ENCODE measurements at regions not wholly inside any gene's neighbourhood (a gene's known extent, or its start where the extent isn't known, plus 50 kb on each side); places are given as distances from the start of the nearest gene placed in this dataset.

DNA sequence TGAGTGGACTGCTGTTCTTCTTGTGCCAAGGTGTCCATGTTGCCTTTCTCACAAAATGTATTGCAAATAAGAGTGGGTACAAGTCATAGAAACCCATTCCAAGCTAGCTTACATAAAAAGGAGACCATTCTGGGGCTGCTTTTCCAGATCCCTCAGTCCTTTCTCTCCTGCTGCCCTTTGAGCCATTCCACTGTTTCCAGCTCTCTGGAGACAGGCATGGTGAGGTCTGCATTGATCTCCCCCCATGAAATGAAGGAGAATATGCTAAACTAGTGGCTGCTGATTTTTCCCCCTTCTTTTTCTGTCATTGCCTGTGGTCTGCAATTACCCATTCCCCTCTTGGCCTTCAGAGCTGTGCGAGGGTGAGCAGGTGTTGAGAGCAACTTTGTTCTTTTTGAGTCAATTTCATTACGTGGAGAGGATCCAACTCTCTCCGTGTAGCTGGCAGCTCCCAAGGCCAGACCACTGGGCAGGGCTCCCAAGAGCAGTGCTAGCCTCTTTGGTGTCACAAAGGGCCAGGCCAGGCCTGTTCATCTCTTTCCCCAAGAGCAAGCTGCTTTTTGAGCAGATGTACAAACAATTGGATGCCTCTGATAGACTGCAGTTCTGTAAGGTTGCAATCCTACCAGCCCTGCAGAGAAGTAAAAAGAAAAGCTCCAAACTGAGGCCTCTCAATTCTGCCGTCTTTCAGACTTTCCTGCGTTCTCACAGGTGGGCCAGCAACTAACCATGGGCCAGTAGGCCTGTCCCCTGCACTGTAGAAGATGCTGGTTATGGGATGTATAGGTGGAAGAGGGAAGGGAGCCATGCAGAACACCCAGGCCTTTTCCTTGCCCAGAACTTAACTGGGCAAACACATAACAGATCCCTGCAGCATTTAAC is 96.1 kb upstream of the ARMC2 start:
- WGBS, 2 donors: 80 to 100% methylated on average over 2 to 5 of the region's 5 CpGs
- no peak for TF ChIP-seq POLR2A (IDR thresholded peaks at IDR 0.05)
- TF ChIP-seq, protein P1, sequence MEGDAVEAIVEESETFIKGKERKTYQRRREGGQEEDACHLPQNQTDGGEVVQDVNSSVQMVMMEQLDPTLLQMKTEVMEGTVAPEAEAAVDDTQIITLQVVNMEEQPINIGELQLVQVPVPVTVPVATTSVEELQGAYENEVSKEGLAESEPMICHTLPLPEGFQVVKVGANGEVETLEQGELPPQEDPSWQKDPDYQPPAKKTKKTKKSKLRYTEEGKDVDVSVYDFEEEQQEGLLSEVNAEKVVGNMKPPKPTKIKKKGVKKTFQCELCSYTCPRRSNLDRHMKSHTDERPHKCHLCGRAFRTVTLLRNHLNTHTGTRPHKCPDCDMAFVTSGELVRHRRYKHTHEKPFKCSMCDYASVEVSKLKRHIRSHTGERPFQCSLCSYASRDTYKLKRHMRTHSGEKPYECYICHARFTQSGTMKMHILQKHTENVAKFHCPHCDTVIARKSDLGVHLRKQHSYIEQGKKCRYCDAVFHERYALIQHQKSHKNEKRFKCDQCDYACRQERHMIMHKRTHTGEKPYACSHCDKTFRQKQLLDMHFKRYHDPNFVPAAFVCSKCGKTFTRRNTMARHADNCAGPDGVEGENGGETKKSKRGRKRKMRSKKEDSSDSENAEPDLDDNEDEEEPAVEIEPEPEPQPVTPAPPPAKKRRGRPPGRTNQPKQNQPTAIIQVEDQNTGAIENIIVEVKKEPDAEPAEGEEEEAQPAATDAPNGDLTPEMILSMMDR (IDR thresholded peaks at IDR 0.05): no peak
- no peak for DNase-seq

GRCh38 chr6:108752733-108753590 is 95.3 kb upstream of the ARMC2 start:
- Histone ChIP-seq H3K27ac (no peak overlapping the region), H3K36me3 (no peaks in the 10 kb centered on the region), H3K27me3 (no peaks in the 10 kb centered on the region), H3K9me3 (no peaks in the 10 kb centered on the region), H3K4me1 (peaks cover 0 to 10% (median 0%) of the 10 kb centered on the region in 3 donors), H3K4me3 (no peak overlapping the region)
- no peak for DNase-seq
- no peak for TF ChIP-seq POLR2A (IDR thresholded peaks at IDR 0.05)
- TF ChIP-seq, protein P1 (IDR thresholded peaks at IDR 0.05): no peak
- WGBS, 2 donors: 80 to 91% methylated on average over 9 of the region's 9 CpGs
- intact Hi-C loops (cut with DNase I): no loop called here

More for the DNA sequence above, 96.1 kb upstream of the ARMC2 start:
- no peak overlapping the region for H3K27ac ChIP-seq
- no peaks in the 10 kb centered on the region for H3K36me3 ChIP-seq
- peaks cover 0 to 10% (median 0%) of the 10 kb centered on the region in 3 donors for H3K4me1 ChIP-seq
- intact Hi-C loops (cut with DNase I): no loop called here
- H3K27me3 ChIP-seq: no peaks in the 10 kb centered on the region
- no peak overlapping the region for H3K4me3 ChIP-seq
- no peaks in the 10 kb centered on the region for H3K9me3 ChIP-seq

DNA sequence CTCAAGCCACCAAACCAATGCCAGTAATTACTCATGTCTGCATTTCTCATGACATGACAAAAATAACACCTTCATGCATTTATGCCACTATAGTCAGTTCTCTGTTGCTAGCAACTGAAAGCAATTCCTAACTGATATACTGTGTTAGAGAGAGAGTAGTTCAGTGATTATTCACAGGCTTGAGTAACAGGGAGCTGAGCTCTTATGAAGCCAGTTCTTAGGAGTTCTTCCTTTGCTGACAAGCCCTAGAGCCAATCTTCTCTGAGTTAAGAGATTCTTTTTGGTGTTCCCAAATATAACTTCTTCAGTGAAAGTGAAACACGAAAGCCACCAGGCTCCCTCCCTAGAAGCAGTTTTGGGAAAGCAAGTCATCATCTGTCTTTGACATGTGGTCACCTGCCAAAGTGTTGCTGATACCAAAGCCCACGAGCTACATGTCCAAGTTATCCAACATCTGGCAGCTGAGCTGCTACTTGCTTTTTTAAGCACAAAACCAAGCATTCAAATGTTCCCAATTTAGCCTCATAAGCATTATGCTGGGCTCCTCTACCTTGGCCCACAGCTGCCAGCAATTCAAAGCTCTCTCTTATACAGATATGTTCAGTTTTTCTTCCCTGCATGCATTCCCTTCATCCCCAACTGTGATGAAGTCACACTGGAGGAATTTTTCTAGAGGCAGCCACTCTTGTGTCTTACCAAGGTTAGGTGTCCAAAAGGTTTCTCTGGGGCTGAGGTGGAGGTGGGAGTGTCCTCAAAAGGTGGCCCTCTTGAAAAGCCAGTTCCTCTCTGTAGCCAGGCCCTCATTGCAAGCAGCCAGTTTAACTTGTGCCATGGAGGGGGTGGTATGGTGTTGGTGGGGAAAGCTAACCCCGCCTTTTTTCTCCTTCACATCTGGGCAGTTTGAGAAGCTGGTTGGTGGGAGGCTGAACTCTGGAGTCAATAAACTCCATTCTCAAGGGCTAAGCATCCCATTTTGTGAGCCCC is 92.7 kb upstream of the ARMC2 start:
- H3K27ac ChIP-seq: no peak overlapping the region
- H3K4me1 ChIP-seq: peaks cover 0 to 10% (median 0%) of the 10 kb centered on the region in 3 donors
- DNase-seq: no peak
- intact Hi-C loops (cut with DNase I): no loop called here
- WGBS, 2 donors: 27 to 48% methylated on average over 3 of the region's 3 CpGs
- H3K4me3 ChIP-seq: no peak overlapping the region
- H3K36me3 ChIP-seq: no peaks in the 10 kb centered on the region
- no peak for TF ChIP-seq POLR2A (IDR thresholded peaks at IDR 0.05)
- TF ChIP-seq, protein P1 (IDR thresholded peaks at IDR 0.05): no peak
- H3K27me3 ChIP-seq: no peaks in the 10 kb centered on the region
- no peaks in the 10 kb centered on the region for H3K9me3 ChIP-seq

GRCh38 chr6:108757357-108757756 is 90.9 kb upstream of the ARMC2 start:
- 96 to 100% methylated on average over 1 of the region's 1 CpG for WGBS, 2 donors
- H3K36me3 ChIP-seq: no peaks in the 10 kb centered on the region
- intact Hi-C loops (cut with DNase I): no loop called here
- TF ChIP-seq, protein P1 (IDR thresholded peaks at IDR 0.05): no peak
- TF ChIP-seq POLR2A (IDR thresholded peaks at IDR 0.05): no peak
- H3K27me3 ChIP-seq: no peaks in the 10 kb centered on the region
- H3K27ac ChIP-seq: no peak overlapping the region
- no peaks in the 10 kb centered on the region for H3K9me3 ChIP-seq
- no peak for DNase-seq
- H3K4me1 ChIP-seq: peaks cover 0 to 10% (median 0%) of the 10 kb centered on the region in 3 donors
- H3K4me3 ChIP-seq: no peak overlapping the region

Data from esophagus squamous epithelium (tissue), 5 donors.